ENCODE measurements at regions not wholly inside any gene's neighbourhood (a gene's known extent, or its start where the extent isn't known, plus 50 kb on each side); places are given as distances from the start of the nearest gene placed in this dataset.
A peak's percentile ranks its signal among the peaks of the same experiment; 100 is the strongest.
"Not testable (repeated sequence)": the region's sequence is repeated elsewhere in the genome, so short reads cannot be mapped to it uniquely, and the experiment has no call there.

- not testable (repeated sequence) for DNase-seq
Observed at GRCh38 chr5:36426070-36426469, 124.4 kb upstream of the RANBP3L start.

- no peak for DNase-seq
Observed at GRCh38 chr5:36435516-36435915, 133.8 kb upstream of the RANBP3L start.

- DNase-seq: no peak
Observed at GRCh38 chr5:36436306-36436705, 134.6 kb upstream of the RANBP3L start.

GRCh38 chr5:36438765-36439561, 137.3 kb upstream of the RANBP3L start:
- no peak for DNase-seq

GRCh38 chr5:36440300-36440699, 138.6 kb upstream of the RANBP3L start:
- DNase-seq: no peak

- no peak for DNase-seq
Observed at GRCh38 chr5:36441280-36441679, 139.6 kb upstream of the RANBP3L start.

GRCh38 chr5:36442352-36442751, 140.7 kb upstream of the RANBP3L start:
- no peak for DNase-seq

GRCh38 chr5:36442796-36443195, 141.1 kb upstream of the RANBP3L start:
- DNase-seq: no peak

GRCh38 chr5:36443941-36444340, 142.2 kb upstream of the RANBP3L start:
- DNase-seq: no peak

- DNase-seq: peak; percentile 49 to 74 (median 70)
Observed at GRCh38 chr5:36444582-36445418, 143.1 kb upstream of the RANBP3L start.

- DNase-seq: no peak
Observed at GRCh38 chr5:36447776-36448175, 146.1 kb upstream of the RANBP3L start.

- no peak for DNase-seq
Observed at GRCh38 chr5:36450229-36451014, 148.7 kb upstream of the RANBP3L start.

GRCh38 chr5:36452424-36453006, 150.8 kb upstream of the RANBP3L start:
- DNase-seq: no peak

- DNase-seq: no peak
Observed at GRCh38 chr5:36457511-36458270, 148.7 kb upstream of the SLC1A3 start.

GRCh38 chr5:36458746-36459145, 147.7 kb upstream of the SLC1A3 start:
- no peak for DNase-seq

- peak in 3 of 4 experiments; percentile 21 to 46 (median 25) for DNase-seq
Observed at GRCh38 chr5:36459176-36460135, 146.9 kb upstream of the SLC1A3 start.

GRCh38 chr5:36462295-36463021, 143.9 kb upstream of the SLC1A3 start:
- no peak for DNase-seq

GRCh38 chr5:36475942-36476341, 130.5 kb upstream of the SLC1A3 start:
- DNase-seq: not testable (repeated sequence)

GRCh38 chr5:36478646-36479317, 127.6 kb upstream of the SLC1A3 start:
- peak in 2 of 4 experiments; percentile 9 to 20 for DNase-seq

All from suppressor macrophage (primary cell).